WTC11 (cell line): ENCODE measurements at regions not wholly inside any gene's neighbourhood (a gene's known extent, or its start where the extent isn't known, plus 50 kb on each side); places are given as distances from the start of the nearest gene placed in this dataset.

Source experiments
- ATAC-seq: fragments of 200-7000 bp; cut with Tn5 transposase; 2 replicates; pipeline ENCODE4 v1.10.0; 2021; ENCODE audit warnings: mild to moderate bottlenecking, moderate library complexity
- CTCF ChIA-PET: fragments of 300-600 bp; sonication (Branson Sonifier 250); formaldehyde crosslinking; loops from one replicate; lab custom pipeline; 2021; ENCODE audit warnings: antibody characterized with exemption; lab: Charles Lee
- POLR2A ChIA-PET: fragments of 350-600 bp; sonication (Branson Sonifier 250); formaldehyde crosslinking; loops from one replicate; lab custom pipeline; 2021; ENCODE audit warnings: antibody characterized with exemption; lab: Charles Lee
- DNase-seq: peaks from one replicate; pipeline ENCODE4 v3.0.0; 2021; ENCODE audit warnings: low spot score
- H3K27ac Mint-ChIP-seq: 2 replicates; pipeline ENCODE4 v1.8.0; 2021; ENCODE audit warnings: mixed read lengths
- H3K27me3 Mint-ChIP-seq: 2 replicates; pipeline ENCODE4 v1.8.0; 2021; ENCODE audit warnings: low read depth, mild to moderate bottlenecking, moderate library complexity, mixed read lengths
- H3K36me3 Mint-ChIP-seq: 2 replicates; pipeline ENCODE4 v1.8.0; 2021; ENCODE audit warnings: mixed read lengths
- H3K4me1 Mint-ChIP-seq: 2 replicates; pipeline ENCODE4 v1.8.0; 2022; ENCODE audit warnings: mixed read lengths
- H3K4me3 Mint-ChIP-seq: 2 replicates; pipeline ENCODE4 v1.8.0; 2021; ENCODE audit warnings: mild to moderate bottlenecking, moderate library complexity, mixed read lengths
- H3K9me3 Mint-ChIP-seq: 2 replicates; pipeline ENCODE4 v1.8.0; 2021; ENCODE audit warnings: mixed read lengths
- ARID4B ChIP-seq: sonication (generic); formaldehyde crosslinking; IDR thresholded peaks from 2 replicates; pipeline ENCODE4 v1.8.0; 2023; ENCODE audit warnings: missing genetic modification reagents, mild to moderate bottlenecking, borderline replicate concordance
- ATF6 ChIP-seq: sonication (generic); formaldehyde crosslinking; IDR thresholded peaks from 2 replicates; pipeline ENCODE4 v1.8.1; 2023; ENCODE audit warnings: mild to moderate bottlenecking, missing genetic modification reagents
- CBFB ChIP-seq: sonication (generic); formaldehyde crosslinking; IDR thresholded peaks from 2 replicates; pipeline ENCODE4 v1.8.1; 2022; ENCODE audit warnings: mild to moderate bottlenecking, low read depth, missing genetic modification reagents
- CREB1 ChIP-seq: sonication (generic); formaldehyde crosslinking; IDR thresholded peaks from 2 replicates; pipeline ENCODE4 v1.8.0; 2023; ENCODE audit warnings: mild to moderate bottlenecking, missing genetic modification reagents
- CTCF ChIP-seq: fragments of 200-600 bp; IDR thresholded peaks from 2 replicates; pipeline ENCODE4 v1.8.0; 2022; ENCODE audit warnings: antibody characterized with exemption
- E2F4 ChIP-seq: sonication (generic); formaldehyde crosslinking; IDR thresholded peaks from 2 replicates; pipeline ENCODE4 v1.8.1; 2022; ENCODE audit warnings: low read depth, mild to moderate bottlenecking, moderate library complexity, missing genetic modification reagents, borderline replicate concordance
- ESRRA ChIP-seq: sonication (generic); formaldehyde crosslinking; IDR thresholded peaks from 2 replicates; pipeline ENCODE4 v1.8.1; 2022; ENCODE audit warnings: mild to moderate bottlenecking, missing genetic modification reagents, borderline replicate concordance
- HMGXB4 ChIP-seq: sonication (generic); formaldehyde crosslinking; IDR thresholded peaks from 2 replicates; pipeline ENCODE4 v1.8.1; 2023; ENCODE audit warnings: mild to moderate bottlenecking, moderate library complexity, missing genetic modification reagents
- KAT7 ChIP-seq: sonication (generic); formaldehyde crosslinking; IDR thresholded peaks from 2 replicates; pipeline ENCODE4 v1.8.1; 2023; ENCODE audit warnings: missing genetic modification reagents, mild to moderate bottlenecking, borderline replicate concordance
- MAX ChIP-seq: sonication (generic); formaldehyde crosslinking; IDR thresholded peaks from 2 replicates; pipeline ENCODE4 v1.8.0; 2022; ENCODE audit warnings: mild to moderate bottlenecking, missing genetic modification reagents
- NFE2L1 ChIP-seq: sonication (generic); formaldehyde crosslinking; IDR thresholded peaks from 2 replicates; pipeline ENCODE4 v1.8.1; 2023; ENCODE audit warnings: missing genetic modification reagents
- OVOL2 ChIP-seq: fragments of 250-450 bp; sonication (Bioruptor Pico); IDR thresholded peaks from 2 replicates; pipeline ENCODE4 v1.9.0; 2021; ENCODE audit warnings: mild to moderate bottlenecking, borderline replicate concordance
- PRDM15 ChIP-seq: sonication (generic); formaldehyde crosslinking; IDR thresholded peaks from 2 replicates; pipeline ENCODE4 v1.8.0; 2022; ENCODE audit warnings: missing genetic modification reagents
- ZBTB43 ChIP-seq: sonication (generic); formaldehyde crosslinking; IDR thresholded peaks from 2 replicates; pipeline ENCODE4 v1.8.1; 2023; ENCODE audit warnings: mild to moderate bottlenecking, missing genetic modification reagents
- ZNF423 ChIP-seq: fragments of 250-450 bp; sonication (Bioruptor Pico); IDR thresholded peaks from 2 replicates; pipeline ENCODE4 v2.1.2; 2022; ENCODE audit warnings: mild to moderate bottlenecking, moderate library complexity
- ZNF425 ChIP-seq: fragments of 250-450 bp; sonication (Bioruptor Pico); conservative IDR thresholded peaks from 2 replicates; pipeline ENCODE4 v1.9.0; 2021; ENCODE audit warnings: mild to moderate bottlenecking

- no peak for TF ChIP-seq ESRRA (CRISPR knock-in tag)
- TF ChIP-seq, all 79 proteins: peak for 0
Measured at GRCh38 chr3:117450026-117450425, 740.4 kb downstream of the TUSC7 start (continued).

GRCh38 chr3:117454254-117454653 is 744.7 kb downstream of the TUSC7 start:
- Mint-ChIP-seq H3K9me3 (no peaks in the 10 kb centered on the region), H3K4me1 (no peaks in the 10 kb centered on the region), H3K27ac (no peak overlapping the region), H3K4me3 (no peak overlapping the region), H3K27me3 (no peaks in the 10 kb centered on the region), H3K36me3 (no peaks in the 10 kb centered on the region)
- TF ChIP-seq HMGXB4 (CRISPR knock-in tag) (no peak), ZNF425 (no peak), CBFB (CRISPR knock-in tag) (no peak), NFE2L1 (CRISPR knock-in tag) (no peak), PRDM15 (CRISPR knock-in tag) (no peak), ARID4B (CRISPR knock-in tag) (no peak), ZBTB43 (CRISPR knock-in tag) (no peak), KAT7 (CRISPR knock-in tag) (no peak), ATF6 (CRISPR knock-in tag) (no peak), ZNF423 (CRISPR knock-in tag) (no peak), OVOL2 (CRISPR knock-in tag) (no peak), MAX (CRISPR knock-in tag) (no peak), CREB1 (CRISPR knock-in tag) (no peak), CTCF (no peak), E2F4 (CRISPR knock-in tag) (no peak)
- POLR2A ChIA-PET, result no interaction called here
- ATAC-seq (peak; percentile 38; the same call in 1 of the 2 replicates), DNase-seq (no peak)
- CTCF ChIA-PET, result no interaction called here
